GM12878 (cell line): ENCODE measurements at regions not wholly inside any gene's neighbourhood (a gene's known extent, or its start where the extent isn't known, plus 50 kb on each side); places are given as distances from the start of the nearest gene placed in this dataset.
"Not testable (repeated sequence)": the region's sequence is repeated elsewhere in the genome, so short reads cannot be mapped to it uniquely, and the experiment has no call there.

Experiments
- ATAC-seq: fragments of 200-7000 bp; cut with Tn5 transposase; 3 replicates; pipeline ENCODE4 v1.9.1; 2020; ENCODE audit warnings: mild to moderate bottlenecking, moderate library complexity
- BruUV-seq: library from RNA; stranded (reverse); fragments of 400-500 nt; replicated peaks from 2 replicates; lab custom pipeline; 2021; lab: Mats Ljungman, UMichigan
- CTCF ChIA-PET: fragments of 300-600 bp; sonication (Branson Sonifier 250); formaldehyde crosslinking; extraction: SDS; loops from one replicate; lab custom pipeline; 2021; ENCODE audit warnings: inconsistent platforms; lab: Yijun Ruan, JAX
- POLR2A ChIA-PET: fragments of 350-600 bp; formaldehyde crosslinking; extraction: SDS; loops from one replicate; lab custom pipeline; 2021; ENCODE audit warnings: inconsistent platforms; lab: Charles Lee
- RAD21 ChIA-PET: fragments of 300-600 bp; sonication (Branson Sonifier 250); formaldehyde crosslinking; loops from one replicate; lab custom pipeline; 2023; ENCODE audit warnings: antibody characterized with exemption; ENCODE audit not compliant: unreplicated experiment; lab: Charles Lee
- SMC1A ChIA-PET: fragments of 300-600 bp; sonication (Branson Sonifier 250); formaldehyde crosslinking; loops from one replicate; lab custom pipeline; 2023; ENCODE audit not compliant: unreplicated experiment, uncharacterized antibody; lab: Charles Lee
- DNase-seq: peaks from one replicate; pipeline ENCODE4 v3.0.0-alpha.2; 2011; ENCODE audit warnings: low read depth, low spot score
- FAIRE-seq: peaks from 3 replicates; lab custom pipeline; 2011; peaks lifted over from hg19 to GRCh38; lab: Jason Lieb, UNC
- H2AFZ ChIP-seq: 2 replicates; pipeline ENCODE4 v1.6.0; 2011; ENCODE audit warnings: low read depth, low read length, control low read depth; ENCODE audit not compliant: control insufficient read depth
- H3K27ac ChIP-seq: 2 replicates; pipeline ENCODE4 v1.5.1; 2011; ENCODE audit warnings: control low read depth; ENCODE audit not compliant: control insufficient read depth, insufficient read depth
- H3K27me3 ChIP-seq, 2 experiments: replicated peaks in 1 of 2; 2 replicates each; pipeline versions ENCODE4 v1.6.0 to v1.6.1; 2011; ENCODE audit warnings: low read length in 1 of 2; ENCODE audit not compliant: control insufficient read depth in 2 of 2, insufficient read depth in 2 of 2
- H3K36me3 ChIP-seq, 2 experiments: 2 replicates each; pipeline ENCODE4 v1.5.1; 2011; ENCODE audit warnings: low read length in 1 of 2; ENCODE audit not compliant: control insufficient read depth in 2 of 2, insufficient read depth in 2 of 2
- H3K4me1 ChIP-seq: 2 replicates; pipeline ENCODE4 v1.6.1; 2011; ENCODE audit warnings: mild to moderate bottlenecking, low read length, moderate library complexity, mixed read lengths; ENCODE audit not compliant: control insufficient read depth, insufficient read depth
- H3K4me2 ChIP-seq: 2 replicates; pipeline ENCODE4 v1.6.0; 2011; ENCODE audit warnings: control low read depth; ENCODE audit not compliant: control insufficient read depth, insufficient read depth
- H3K4me3 ChIP-seq: fragments of 200-600 bp; sonication (generic); 2 replicates; pipeline ENCODE4 v1.5.1; 2016
- H3K79me2 ChIP-seq: 2 replicates; pipeline ENCODE4 v1.6.0; 2011; ENCODE audit warnings: low read length; ENCODE audit not compliant: control insufficient read depth, insufficient read depth
- H3K9ac ChIP-seq: 2 replicates; pipeline ENCODE4 v1.8.0; 2011; ENCODE audit warnings: low read length, control low read depth, mixed read lengths; ENCODE audit not compliant: control insufficient read depth, insufficient read depth
- H3K9me3 ChIP-seq: replicated peaks from 3 replicates; pipeline ENCODE4 v1.5.1; 2011; ENCODE audit warnings: mild to moderate bottlenecking, low read length; ENCODE audit not compliant: control insufficient read depth, insufficient read depth
- H4K20me1 ChIP-seq: 2 replicates; pipeline ENCODE4 v1.6.0; 2011; ENCODE audit not compliant: control insufficient read depth, insufficient read depth
- HDAC2 ChIP-seq: fragments of 200-600 bp; sonication (generic); IDR thresholded peaks from 2 replicates; pipeline ENCODE4 v1.6.1; 2017
- IRF4 ChIP-seq: IDR thresholded peaks from 2 replicates; pipeline ENCODE4 v1.6.1; 2011; ENCODE audit warnings: low read depth, low read length
- NR2F1 ChIP-seq: fragments of 450-650 bp; conservative IDR thresholded peaks from 2 replicates; pipeline ENCODE4 v1.6.1; 2017; ENCODE audit warnings: mild to moderate bottlenecking
- SUZ12 ChIP-seq: fragments of 200-600 bp; sonication (generic); IDR thresholded peaks from one replicate; pipeline ENCODE4 v1.6.1; 2018; ENCODE audit warnings: antibody characterized with exemption, mild to moderate bottlenecking; ENCODE audit not compliant: unreplicated experiment
- WGBS: methylation state at CpG from one replicate; pipeline ENCODE4 v1.1.6; 2016; ENCODE audit warnings: low lambda C conversion rate; ENCODE audit not compliant: insufficient replicate concordance, insufficient coverage; ENCODE audit errors: missing lambda C conversion rate; 5-methylcytosine and 5-hydroxymethylcytosine counted together
- in situ Hi-C: fragments of 300-500 bp; cut with MboI; formaldehyde crosslinking; loops from 9 replicates; pipeline ENCODE4 v1.14.3; 2018; ENCODE audit warnings: mixed read lengths
- intact Hi-C: fragments of 100-400 bp; cut with micrococcal nuclease; formaldehyde crosslinking; loops from one replicate; pipeline ENCODE4 v1.14.2; 2022; ENCODE audit not compliant: unreplicated experiment
- TF ChIP-seq, protein P1 (sequence below): fragments of 450-650 bp; IDR thresholded peaks from 2 replicates; pipeline ENCODE4 v1.6.1; 2016; ENCODE audit warnings: mild to moderate bottlenecking

DNA sequence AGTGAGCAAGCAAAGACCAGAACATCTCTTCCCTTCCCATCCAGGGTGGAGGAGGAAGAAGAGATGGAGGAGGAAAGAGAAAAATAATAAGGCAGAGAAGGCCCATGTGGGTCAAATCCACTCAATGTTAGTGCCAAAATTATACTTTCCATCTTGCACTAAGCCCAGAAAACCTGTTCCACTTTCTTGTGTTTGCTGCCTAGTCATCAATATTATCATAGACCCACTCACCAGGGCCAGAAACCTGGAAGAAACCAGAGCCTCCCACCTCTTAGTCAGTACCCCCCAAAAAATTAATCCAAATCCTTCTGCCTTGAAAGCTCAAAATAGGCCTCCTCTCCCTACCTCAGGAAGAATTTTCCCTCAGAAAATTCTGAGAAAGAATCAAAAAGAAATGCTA lies 171.1 kb downstream of the SOD2 start (continued):
- TF ChIP-seq, protein P1, sequence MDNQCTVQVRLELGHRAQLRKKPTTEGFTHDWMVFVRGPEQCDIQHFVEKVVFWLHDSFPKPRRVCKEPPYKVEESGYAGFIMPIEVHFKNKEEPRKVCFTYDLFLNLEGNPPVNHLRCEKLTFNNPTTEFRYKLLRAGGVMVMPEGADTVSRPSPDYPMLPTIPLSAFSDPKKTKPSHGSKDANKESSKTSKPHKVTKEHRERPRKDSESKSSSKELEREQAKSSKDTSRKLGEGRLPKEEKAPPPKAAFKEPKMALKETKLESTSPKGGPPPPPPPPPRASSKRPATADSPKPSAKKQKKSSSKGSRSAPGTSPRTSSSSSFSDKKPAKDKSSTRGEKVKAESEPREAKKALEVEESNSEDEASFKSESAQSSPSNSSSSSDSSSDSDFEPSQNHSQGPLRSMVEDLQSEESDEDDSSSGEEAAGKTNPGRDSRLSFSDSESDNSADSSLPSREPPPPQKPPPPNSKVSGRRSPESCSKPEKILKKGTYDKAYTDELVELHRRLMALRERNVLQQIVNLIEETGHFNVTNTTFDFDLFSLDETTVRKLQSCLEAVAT: no peak

GRCh38 chr6:159520002-159520401 lies 173.0 kb downstream of the SOD2 start:
- no peak for DNase-seq
- intact Hi-C loops: no loop called here
- no peak overlapping the region for H3K27ac ChIP-seq

GRCh38 chr6:159515811-159516210 lies 177.2 kb downstream of the SOD2 start:
- in situ Hi-C loops, H3K9ac ChIP-seq, H3K79me2 ChIP-seq, intact Hi-C loops, H4K20me1 ChIP-seq, ATAC-seq, H3K36me3 ChIP-seq, CTCF ChIA-PET, DNase-seq, POLR2A ChIA-PET, RAD21 ChIA-PET, H3K27ac ChIP-seq, H3K9me3 ChIP-seq, H3K27me3 ChIP-seq, H3K4me2 ChIP-seq, BruUV-seq, FAIRE-seq, H3K4me1 ChIP-seq, H2AFZ ChIP-seq, H3K4me3 ChIP-seq: not testable (repeated sequence)
- 40% methylated on average over 3 of the region's 3 CpGs for WGBS
- SMC1A ChIA-PET: interaction anchor here (1.0 kb wide), 1 partner anchor 132 kb away, joined by 3 read pairs; no protein-coding TSS in a partner anchor

More at GRCh38 chr6:159520002-159520401, 173.0 kb downstream of the SOD2 start:
- Histone ChIP-seq H3K79me2 (no peaks in the 10 kb centered on the region), H3K4me2 (no peak overlapping the region), H2AFZ (no peak overlapping the region), H3K4me1 (no peaks in the 10 kb centered on the region), H3K36me3 (no peaks in the 10 kb centered on the region), H3K27me3 (peaks cover 0 to 3% of the 10 kb centered on the region in 2 experiments; a peak in 1 of 4 replicates), H3K9me3 (no peaks in the 10 kb centered on the region), H4K20me1 (no peaks in the 10 kb centered on the region), H3K4me3 (no peak overlapping the region), H3K9ac (no peak overlapping the region)
- BruUV-seq: no TSS peak
- no peak for FAIRE-seq
- POLR2A ChIA-PET: no interaction called here
- TF ChIP-seq HDAC2: no peak
- TF ChIP-seq SUZ12: no peak
- TF ChIP-seq NR2F1: no peak
- no peak for TF ChIP-seq IRF4
- CTCF ChIA-PET: no interaction called here
- no peak for ATAC-seq
- SMC1A ChIA-PET: no interaction called here
- in situ Hi-C loops: no loop called here
- RAD21 ChIA-PET: no interaction called here
